ENCODE measurements at regions not wholly inside any gene's neighbourhood (a gene's known extent, or its start where the extent isn't known, plus 50 kb on each side); places are given as distances from the start of the nearest gene placed in this dataset.
"Not testable (repeated sequence)": the region's sequence is repeated elsewhere in the genome, so short reads cannot be mapped to it uniquely, and the experiment has no call there.

- H3K9me3 ChIP-seq (ENCODE audit: insufficient read depth, low read depth), result no peaks in the 10 kb centered on the region
- H3K36me3 ChIP-seq (ENCODE audit: low read depth), result no peaks in the 10 kb centered on the region
- CTCF ChIA-PET, result no interaction called here
- H3F3A ChIP-seq (ENCODE audit: insufficient read depth, low read depth), result no peaks in the 10 kb centered on the region
- no peaks in the 10 kb centered on the region for H3K9me2 ChIP-seq (ENCODE audit: insufficient read depth)
- no peak overlapping the region for H3K4me2 ChIP-seq
- no peak overlapping the region for H2AFZ ChIP-seq
- H3K4me3 ChIP-seq, result no peak overlapping the region
- POLR2A ChIA-PET (ENCODE audit: unreplicated experiment), result interaction anchor here (0.5 kb wide), 1 partner anchor 360 kb away, joined by 21 read pairs; no protein-coding TSS in a partner anchor
- DNase-seq, result no peak
- BruUV-seq (replicated peaks), result no TSS peak
- no peaks in the 10 kb centered on the region for H3K79me2 ChIP-seq (ENCODE audit: low read depth)
- no peak overlapping the region for H3K27ac ChIP-seq
- no peaks in the 10 kb centered on the region for H3K4me1 ChIP-seq (replicated peaks; ENCODE audit: insufficient read depth)
- intact Hi-C loops (cut with micrococcal nuclease; ENCODE audit: unreplicated experiment), result no loop called here
- TF ChIP-seq, protein P1, sequence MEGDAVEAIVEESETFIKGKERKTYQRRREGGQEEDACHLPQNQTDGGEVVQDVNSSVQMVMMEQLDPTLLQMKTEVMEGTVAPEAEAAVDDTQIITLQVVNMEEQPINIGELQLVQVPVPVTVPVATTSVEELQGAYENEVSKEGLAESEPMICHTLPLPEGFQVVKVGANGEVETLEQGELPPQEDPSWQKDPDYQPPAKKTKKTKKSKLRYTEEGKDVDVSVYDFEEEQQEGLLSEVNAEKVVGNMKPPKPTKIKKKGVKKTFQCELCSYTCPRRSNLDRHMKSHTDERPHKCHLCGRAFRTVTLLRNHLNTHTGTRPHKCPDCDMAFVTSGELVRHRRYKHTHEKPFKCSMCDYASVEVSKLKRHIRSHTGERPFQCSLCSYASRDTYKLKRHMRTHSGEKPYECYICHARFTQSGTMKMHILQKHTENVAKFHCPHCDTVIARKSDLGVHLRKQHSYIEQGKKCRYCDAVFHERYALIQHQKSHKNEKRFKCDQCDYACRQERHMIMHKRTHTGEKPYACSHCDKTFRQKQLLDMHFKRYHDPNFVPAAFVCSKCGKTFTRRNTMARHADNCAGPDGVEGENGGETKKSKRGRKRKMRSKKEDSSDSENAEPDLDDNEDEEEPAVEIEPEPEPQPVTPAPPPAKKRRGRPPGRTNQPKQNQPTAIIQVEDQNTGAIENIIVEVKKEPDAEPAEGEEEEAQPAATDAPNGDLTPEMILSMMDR (conservative IDR thresholded peaks at IDR 0.05), result no peak
- TF ChIP-seq EZH2 (IDR thresholded peaks at IDR 0.05; ENCODE audit: low read depth), result no peak
- no peaks in the 10 kb centered on the region for H3K27me3 ChIP-seq (ENCODE audit: insufficient read depth, low read depth)
- no peaks in the 10 kb centered on the region for H4K20me1 ChIP-seq (ENCODE audit: insufficient read depth)
These were observed 95.9 kb upstream of the AKAP13 start for GRCh38 chr15:85284497-85284896.

DNA sequence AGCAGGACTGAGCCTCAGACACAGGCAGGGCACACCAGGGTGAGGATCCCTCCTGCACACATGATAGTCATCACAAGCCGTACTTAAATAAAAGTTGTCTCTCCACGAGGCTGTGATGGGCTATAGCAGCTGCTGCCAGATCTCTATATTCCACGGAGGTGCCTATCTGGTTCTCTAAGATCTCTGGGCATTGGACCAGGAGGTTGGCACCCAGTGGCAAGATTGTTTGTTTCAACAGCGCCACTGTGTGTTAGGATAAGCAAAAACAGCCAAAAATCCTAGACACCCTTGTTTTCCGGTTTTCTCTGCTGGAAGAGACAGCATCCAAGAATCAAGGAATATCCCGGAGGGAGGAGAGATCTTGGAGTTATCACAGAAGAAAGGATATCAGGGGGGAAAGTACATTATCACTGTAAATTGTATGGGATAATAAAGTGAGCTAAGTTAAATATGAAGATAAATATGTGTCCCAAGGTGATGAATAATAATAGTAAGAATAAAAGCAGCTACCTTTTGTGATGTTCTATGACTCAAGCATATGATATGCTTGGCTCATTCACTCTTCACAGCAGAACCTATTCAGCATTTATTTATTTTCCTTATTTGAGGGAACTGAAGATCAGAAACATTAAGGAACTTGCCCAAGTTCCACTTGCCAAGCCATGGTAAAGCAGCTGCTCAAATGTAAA is 90.6 kb upstream of the AKAP13 start:
- no peaks in the 10 kb centered on the region for H3K36me3 ChIP-seq (ENCODE audit: low read depth)

DNA sequence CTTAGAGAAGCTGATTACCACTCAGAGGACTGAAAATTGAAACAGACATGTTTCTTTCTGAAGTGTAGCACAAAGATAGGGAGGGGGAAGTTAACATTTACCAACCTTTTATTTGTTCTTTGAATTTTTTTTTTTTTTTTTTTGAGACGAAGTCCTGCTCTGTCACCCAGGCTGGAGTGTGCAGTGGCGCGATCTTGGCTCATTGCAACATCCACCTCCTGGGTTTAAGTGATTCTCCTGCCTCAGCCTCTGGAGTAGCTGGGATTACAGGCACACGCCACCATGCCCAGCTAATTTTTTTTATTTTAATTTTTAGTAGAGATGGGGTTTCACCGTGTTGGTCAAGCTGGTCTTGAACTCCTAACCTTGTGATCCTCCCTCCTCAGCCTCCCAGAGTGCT is 87.8 kb upstream of the AKAP13 start:
- DNase-seq; H3K79me2 ChIP-seq (ENCODE audit: low read depth); H3K4me1 ChIP-seq (replicated peaks; ENCODE audit: insufficient read depth); H3K4me3 ChIP-seq; H3K27ac ChIP-seq; H2AFZ ChIP-seq; H3F3A ChIP-seq (ENCODE audit: insufficient read depth, low read depth); BruUV-seq (replicated peaks); H3K9me3 ChIP-seq (ENCODE audit: insufficient read depth, low read depth); H3K27me3 ChIP-seq (ENCODE audit: insufficient read depth, low read depth); H3K4me2 ChIP-seq; H3K9me2 ChIP-seq (ENCODE audit: insufficient read depth); H3K36me3 ChIP-seq (ENCODE audit: low read depth); H4K20me1 ChIP-seq (ENCODE audit: insufficient read depth): not testable (repeated sequence)
- intact Hi-C loops (cut with micrococcal nuclease; ENCODE audit: unreplicated experiment), result loop anchor here (10.0 kb wide), 1 partner anchor 432 kb away; no protein-coding TSS in a partner anchor
- ChIA-PET CTCF (interaction anchor here (0.7 kb wide), 2 partner anchors 14 to 45 kb away, joined by 6 to 11 read pairs; no protein-coding TSS in a partner anchor), POLR2A (ENCODE audit: unreplicated experiment) (interaction anchor here (0.6 kb wide), 1 partner anchor 122 kb away, joined by 4 read pairs; no protein-coding TSS in a partner anchor)

More for the DNA sequence above, 90.6 kb upstream of the AKAP13 start:
- no peak for TF ChIP-seq EZH2 (IDR thresholded peaks at IDR 0.05; ENCODE audit: low read depth)
- TF ChIP-seq, protein P1 (conservative IDR thresholded peaks at IDR 0.05), result peak; percentile 78
- no peaks in the 10 kb centered on the region for H3K4me1 ChIP-seq (replicated peaks; ENCODE audit: insufficient read depth)
- BruUV-seq (replicated peaks), result no TSS peak
- no peaks in the 10 kb centered on the region for H3K9me3 ChIP-seq (ENCODE audit: insufficient read depth, low read depth)
- DNase-seq, result peak in 1 of 2 experiments; percentile 42
- intact Hi-C loops (cut with micrococcal nuclease; ENCODE audit: unreplicated experiment), result loop anchor here (1.0 to 10.0 kb wide), 2 partner anchors 435 to 702 kb away; no protein-coding TSS in a partner anchor
- no peaks in the 10 kb centered on the region for H3F3A ChIP-seq (ENCODE audit: insufficient read depth, low read depth)
- H3K79me2 ChIP-seq (ENCODE audit: low read depth), result no peaks in the 10 kb centered on the region
- POLR2A ChIA-PET (ENCODE audit: unreplicated experiment), result no interaction called here
- CTCF ChIA-PET, result interaction anchor here (0.5 kb wide), 1 partner anchor 125 kb away, joined by 4 read pairs; no protein-coding TSS in a partner anchor
- H3K9me2 ChIP-seq (ENCODE audit: insufficient read depth), result no peaks in the 10 kb centered on the region
- H3K27me3 ChIP-seq (ENCODE audit: insufficient read depth, low read depth), result no peaks in the 10 kb centered on the region
- no peak overlapping the region for H2AFZ ChIP-seq
- no peak overlapping the region for H3K27ac ChIP-seq
- no peak overlapping the region for H3K4me2 ChIP-seq
- no peak overlapping the region for H3K4me3 ChIP-seq
- H4K20me1 ChIP-seq (ENCODE audit: insufficient read depth), result no peaks in the 10 kb centered on the region

Measured in PC-9 (cell line).